Suprapubic skin (tissue), 4 donors: ENCODE measurements at regions not wholly inside any gene's neighbourhood (a gene's known extent, or its start where the extent isn't known, plus 50 kb on each side); places are given as distances from the start of the nearest gene placed in this dataset.

ENCODE experiments used
- CTCF ChIP-seq, 2 donors: fragments of 200-600 bp in 1 of 2; fragments of 450-650 bp in 1 of 2; sonication (generic) in 1 of 2; IDR thresholded peaks; one replicate each; pipeline ENCODE4 v1.5.1; 2016 to 2019; ENCODE audit warnings: antibody characterized with exemption in 2 of 2, mild to moderate bottlenecking in 1 of 2, moderate library complexity in 1 of 2
- EP300 ChIP-seq: sonication (generic); formaldehyde crosslinking; IDR thresholded peaks from one replicate; pipeline ENCODE4 v1.6.1; 2017; ENCODE audit warnings: antibody characterized with exemption
- POLR2A ChIP-seq, 2 donors: fragments of 450-650 bp; IDR thresholded peaks; one replicate each; pipeline ENCODE4 v1.6.1; 2017; ENCODE audit warnings: antibody characterized with exemption in 2 of 2, mild to moderate bottlenecking in 2 of 2, moderate library complexity in 2 of 2
- POLR2AphosphoS5 ChIP-seq, 3 donors: sonication (generic); formaldehyde crosslinking; IDR thresholded peaks; one replicate each; pipeline ENCODE4 v1.6.1; 2017; ENCODE audit warnings: antibody characterized with exemption in 3 of 3

- TF ChIP-seq CTCF (IDR thresholded peaks at IDR 0.05): no peak
- TF ChIP-seq POLR2A (IDR thresholded peaks at IDR 0.05): no peak
- TF ChIP-seq POLR2AphosphoS5 (IDR thresholded peaks at IDR 0.05): no peak
- TF ChIP-seq EP300: no peak
Measured at GRCh38 chr3:28134792-28135375, 106.5 kb upstream of the CMC1 start.
